Panc1 (cell line): ENCODE measurements at regions not wholly inside any gene's neighbourhood (a gene's known extent, or its start where the extent isn't known, plus 50 kb on each side); places are given as distances from the start of the nearest gene placed in this dataset.

Experiments
- ATAC-seq: fragments of 200-7000 bp; cut with Tn5 transposase; 2 replicates; pipeline ENCODE4 v1.9.1; 2020; ENCODE audit warnings: mild to moderate bottlenecking, moderate library complexity
- BruUV-seq: library from RNA; stranded (reverse); fragments of 400-500 nt; replicated peaks from 2 replicates; lab custom pipeline; 2021; lab: Mats Ljungman, UMichigan
- CTCF ChIA-PET: fragments of 300-600 bp; sonication (Branson Sonifier 250); formaldehyde crosslinking; loops from one replicate; lab custom pipeline; 2022; ENCODE audit warnings: antibody characterized with exemption; lab: Charles Lee
- POLR2A ChIA-PET: fragments of 300-600 bp; sonication (Branson Sonifier 250); formaldehyde crosslinking; loops from one replicate; lab custom pipeline; 2022; ENCODE audit warnings: antibody characterized with exemption; lab: Charles Lee
- DNase-seq: peaks from one replicate; pipeline ENCODE4 v3.0.0-alpha.2; 2010; ENCODE audit warnings: low read depth, low spot score
- H3K27ac ChIP-seq: 2 replicates; pipeline ENCODE4 v1.5.1; 2011; ENCODE audit warnings: mild to moderate bottlenecking, low read length, inconsistent platforms
- H3K27me3 ChIP-seq: fragments of 200-500 bp; sonication (Bioruptor generic); 2 replicates; pipeline ENCODE4 v1.6.0; 2014; ENCODE audit warnings: low read length, inconsistent platforms; ENCODE audit not compliant: control insufficient read depth, insufficient read depth
- H3K36me3 ChIP-seq: fragments of 200-500 bp; sonication (Bioruptor generic); 2 replicates; pipeline ENCODE4 v1.5.1; 2014; ENCODE audit warnings: inconsistent platforms, mild to moderate bottlenecking, low read length, moderate library complexity; ENCODE audit not compliant: control insufficient read depth, insufficient read depth
- H3K4me1 ChIP-seq: 2 replicates; pipeline ENCODE4 v1.5.1; 2011; ENCODE audit warnings: inconsistent platforms, mild to moderate bottlenecking, low read length, moderate library complexity; ENCODE audit not compliant: control insufficient read depth, insufficient read depth
- H3K4me3 ChIP-seq, 2 experiments: 2 replicates each; pipeline ENCODE4 v1.5.1; 2011 to 2012; ENCODE audit warnings: low read depth in 2 of 2, low read length in 2 of 2, mild to moderate bottlenecking in 2 of 2, inconsistent platforms in 1 of 2, moderate library complexity in 1 of 2
- H3K9me3 ChIP-seq: fragments of 200-500 bp; sonication (Bioruptor generic); 2 replicates; pipeline ENCODE4 v1.5.1; 2014; ENCODE audit warnings: low read depth, mild to moderate bottlenecking, inconsistent platforms, low read length, moderate library complexity; ENCODE audit not compliant: control insufficient read depth, insufficient read depth
- POLR2AphosphoS5 ChIP-seq: IDR thresholded peaks from 2 replicates; pipeline ENCODE4 v1.6.1; 2012; ENCODE audit warnings: mild to moderate bottlenecking, low read depth, low read length, moderate library complexity
- SIN3A ChIP-seq: IDR thresholded peaks from 2 replicates; pipeline ENCODE4 v1.6.1; 2012; ENCODE audit warnings: low read depth, mild to moderate bottlenecking, low read length, moderate library complexity, borderline replicate concordance; ENCODE audit not compliant: insufficient read depth
- TCF7L2 ChIP-seq: IDR thresholded peaks from 2 replicates; pipeline ENCODE4 v1.6.1; 2011; ENCODE audit warnings: mild to moderate bottlenecking, low read depth, low read length, inconsistent platforms
- in situ Hi-C: cut with HindIII; loops from 2 replicates; pipeline ENCODE4 v1.10.0; 2016; ENCODE audit warnings: low sequenced_read_pairs, low pct_unique_long_range_greater_than_20kb
- intact Hi-C: fragments of 100-400 bp; cut with micrococcal nuclease; formaldehyde crosslinking; loops from one replicate; pipeline ENCODE4 v1.10.0; 2022; ENCODE audit not compliant: unreplicated experiment
- TF ChIP-seq, protein P1 (sequence below): fragments of 450-650 bp; IDR thresholded peaks from 2 replicates; pipeline ENCODE4 v1.5.1; 2017; ENCODE audit warnings: mild to moderate bottlenecking
- TF ChIP-seq, protein P2 (sequence below), 2 experiments: IDR thresholded peaks; 2 replicates each; pipeline ENCODE4 v1.6.1; 2011 to 2012; ENCODE audit warnings: low read depth in 2 of 2, control low read depth in 1 of 2, low read length in 1 of 2, mild to moderate bottlenecking in 1 of 2, moderate library complexity in 1 of 2; ENCODE audit not compliant: insufficient read depth in 1 of 2

DNA sequence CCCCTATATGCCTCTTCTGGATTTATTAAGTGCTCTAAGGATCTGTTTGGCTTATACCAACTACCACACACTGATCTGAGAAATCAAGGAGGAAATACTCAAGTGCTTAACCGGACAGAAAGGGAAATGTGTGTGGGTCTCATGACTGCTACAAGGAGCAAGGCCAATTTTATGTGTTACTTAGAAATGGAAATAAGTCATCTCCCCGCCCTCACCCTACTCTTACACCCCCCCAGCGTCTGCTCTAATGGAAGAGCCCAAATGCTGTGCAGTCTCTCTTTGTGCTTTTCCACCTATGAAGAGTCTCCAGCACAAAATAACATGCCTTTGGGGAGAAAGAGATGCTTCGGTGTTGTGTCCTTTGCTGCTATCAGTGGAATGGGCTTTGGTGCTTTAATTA, 428.8 kb upstream of the ARID1B start:
- CTCF ChIA-PET, result no interaction called here
- H3K4me1 ChIP-seq, result no peaks in the 10 kb centered on the region
- no peaks in the 10 kb centered on the region for H3K27me3 ChIP-seq
- no peaks in the 10 kb centered on the region for H3K9me3 ChIP-seq
- ATAC-seq (no peak), DNase-seq (no peak)
- TF ChIP-seq TCF7L2, result no peak
- TF ChIP-seq POLR2AphosphoS5, result no peak
- TF ChIP-seq, protein P1, sequence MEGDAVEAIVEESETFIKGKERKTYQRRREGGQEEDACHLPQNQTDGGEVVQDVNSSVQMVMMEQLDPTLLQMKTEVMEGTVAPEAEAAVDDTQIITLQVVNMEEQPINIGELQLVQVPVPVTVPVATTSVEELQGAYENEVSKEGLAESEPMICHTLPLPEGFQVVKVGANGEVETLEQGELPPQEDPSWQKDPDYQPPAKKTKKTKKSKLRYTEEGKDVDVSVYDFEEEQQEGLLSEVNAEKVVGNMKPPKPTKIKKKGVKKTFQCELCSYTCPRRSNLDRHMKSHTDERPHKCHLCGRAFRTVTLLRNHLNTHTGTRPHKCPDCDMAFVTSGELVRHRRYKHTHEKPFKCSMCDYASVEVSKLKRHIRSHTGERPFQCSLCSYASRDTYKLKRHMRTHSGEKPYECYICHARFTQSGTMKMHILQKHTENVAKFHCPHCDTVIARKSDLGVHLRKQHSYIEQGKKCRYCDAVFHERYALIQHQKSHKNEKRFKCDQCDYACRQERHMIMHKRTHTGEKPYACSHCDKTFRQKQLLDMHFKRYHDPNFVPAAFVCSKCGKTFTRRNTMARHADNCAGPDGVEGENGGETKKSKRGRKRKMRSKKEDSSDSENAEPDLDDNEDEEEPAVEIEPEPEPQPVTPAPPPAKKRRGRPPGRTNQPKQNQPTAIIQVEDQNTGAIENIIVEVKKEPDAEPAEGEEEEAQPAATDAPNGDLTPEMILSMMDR, result no peak
- TF ChIP-seq, protein P2, sequence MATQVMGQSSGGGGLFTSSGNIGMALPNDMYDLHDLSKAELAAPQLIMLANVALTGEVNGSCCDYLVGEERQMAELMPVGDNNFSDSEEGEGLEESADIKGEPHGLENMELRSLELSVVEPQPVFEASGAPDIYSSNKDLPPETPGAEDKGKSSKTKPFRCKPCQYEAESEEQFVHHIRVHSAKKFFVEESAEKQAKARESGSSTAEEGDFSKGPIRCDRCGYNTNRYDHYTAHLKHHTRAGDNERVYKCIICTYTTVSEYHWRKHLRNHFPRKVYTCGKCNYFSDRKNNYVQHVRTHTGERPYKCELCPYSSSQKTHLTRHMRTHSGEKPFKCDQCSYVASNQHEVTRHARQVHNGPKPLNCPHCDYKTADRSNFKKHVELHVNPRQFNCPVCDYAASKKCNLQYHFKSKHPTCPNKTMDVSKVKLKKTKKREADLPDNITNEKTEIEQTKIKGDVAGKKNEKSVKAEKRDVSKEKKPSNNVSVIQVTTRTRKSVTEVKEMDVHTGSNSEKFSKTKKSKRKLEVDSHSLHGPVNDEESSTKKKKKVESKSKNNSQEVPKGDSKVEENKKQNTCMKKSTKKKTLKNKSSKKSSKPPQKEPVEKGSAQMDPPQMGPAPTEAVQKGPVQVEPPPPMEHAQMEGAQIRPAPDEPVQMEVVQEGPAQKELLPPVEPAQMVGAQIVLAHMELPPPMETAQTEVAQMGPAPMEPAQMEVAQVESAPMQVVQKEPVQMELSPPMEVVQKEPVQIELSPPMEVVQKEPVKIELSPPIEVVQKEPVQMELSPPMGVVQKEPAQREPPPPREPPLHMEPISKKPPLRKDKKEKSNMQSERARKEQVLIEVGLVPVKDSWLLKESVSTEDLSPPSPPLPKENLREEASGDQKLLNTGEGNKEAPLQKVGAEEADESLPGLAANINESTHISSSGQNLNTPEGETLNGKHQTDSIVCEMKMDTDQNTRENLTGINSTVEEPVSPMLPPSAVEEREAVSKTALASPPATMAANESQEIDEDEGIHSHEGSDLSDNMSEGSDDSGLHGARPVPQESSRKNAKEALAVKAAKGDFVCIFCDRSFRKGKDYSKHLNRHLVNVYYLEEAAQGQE (IDR thresholded peaks at IDR 0.05; ENCODE audit: insufficient read depth in 1 of 2, low read depth in 2 of 2, low read length in 1 of 2), result no peak
- no peak for TF ChIP-seq SIN3A
- H3K36me3 ChIP-seq, result no peaks in the 10 kb centered on the region
- no peak overlapping the region for H3K27ac ChIP-seq
- POLR2A ChIA-PET, result no interaction called here
- BruUV-seq, result no TSS peak
- intact Hi-C loops, result no loop called here
- no peak overlapping the region for H3K4me3 ChIP-seq
- in situ Hi-C loops, result no loop called here

DNA sequence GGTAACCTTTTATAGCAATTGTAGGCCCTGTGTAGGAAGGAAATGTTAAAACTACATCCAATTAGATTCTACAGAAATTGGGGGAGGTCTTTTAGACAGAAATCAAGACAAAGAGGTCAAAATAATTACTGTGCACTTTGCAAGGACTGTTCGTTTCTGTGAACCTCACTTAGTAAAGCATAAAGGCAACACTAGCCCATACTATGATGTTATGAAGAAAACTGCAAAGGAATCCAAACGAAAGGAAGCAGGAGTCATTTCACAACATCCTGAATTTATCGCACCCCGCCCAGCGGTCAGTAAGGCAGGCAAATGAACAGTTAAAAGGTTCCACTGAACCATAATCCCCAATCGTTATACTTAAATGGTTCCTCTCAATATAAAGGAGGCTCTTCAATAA, 429.5 kb upstream of the ARID1B start:
- TF ChIP-seq, protein P1, result no peak
- TF ChIP-seq SIN3A, result no peak
- H3K27ac ChIP-seq, result no peak overlapping the region
- CTCF ChIA-PET, result no interaction called here

More for the DNA sequence above, 429.5 kb upstream of the ARID1B start:
- intact Hi-C loops (no loop called here), in situ Hi-C loops (no loop called here)
- no TSS peak for BruUV-seq
- no peaks in the 10 kb centered on the region for H3K4me1 ChIP-seq
- no peaks in the 10 kb centered on the region for H3K9me3 ChIP-seq
- no peak for DNase-seq
- no peaks in the 10 kb centered on the region for H3K36me3 ChIP-seq
- no peak overlapping the region for H3K4me3 ChIP-seq
- ATAC-seq, result no peak
- POLR2A ChIA-PET, result no interaction called here
- H3K27me3 ChIP-seq, result no peaks in the 10 kb centered on the region
